GM23338 (cell line): ENCODE measurements at regions not wholly inside any gene's neighbourhood (a gene's known extent, or its start where the extent isn't known, plus 50 kb on each side); places are given as distances from the start of the nearest gene placed in this dataset.

ENCODE experiments used
- ATAC-seq: fragments of 200-7000 bp; cut with Tn5 transposase; 3 replicates; pipeline ENCODE4 v1.9.1; 2020
- DNase-seq: peaks from one replicate; pipeline ENCODE4 v3.0.0-alpha.2; 2015; ENCODE audit warnings: low spot score
- H2AFZ ChIP-seq: fragments of 200-600 bp; sonication (generic); 2 replicates; pipeline ENCODE4 v1.8.0; 2016; ENCODE audit warnings: antibody characterized with exemption, mild to moderate bottlenecking, moderate library complexity
- H3F3A ChIP-seq: fragments of 200-600 bp; sonication (generic); replicated peaks from 2 replicates; pipeline ENCODE4 v1.8.0; 2017; ENCODE audit warnings: antibody characterized with exemption, mixed run types, low read depth
- H3K27ac ChIP-seq: fragments of 200-600 bp; sonication (generic); 2 replicates; pipeline ENCODE4 v1.6.1; 2016; ENCODE audit warnings: low read depth
- H3K27me3 ChIP-seq: fragments of 200-600 bp; sonication (generic); 2 replicates; pipeline ENCODE4 v1.8.0; 2016; ENCODE audit warnings: mild to moderate bottlenecking, mixed run types, moderate library complexity; ENCODE audit not compliant: insufficient read depth
- H3K36me3 ChIP-seq: fragments of 200-600 bp; sonication (generic); 2 replicates; pipeline ENCODE4 v1.8.0; 2016; ENCODE audit warnings: mild to moderate bottlenecking; ENCODE audit not compliant: insufficient read depth
- H3K4me1 ChIP-seq: fragments of 200-600 bp; sonication (generic); 2 replicates; pipeline ENCODE4 v1.8.0; 2016; ENCODE audit warnings: mild to moderate bottlenecking, moderate library complexity; ENCODE audit not compliant: insufficient read depth
- H3K4me2 ChIP-seq: fragments of 200-600 bp; sonication (generic); 2 replicates; pipeline ENCODE4 v1.7.1; 2017; ENCODE audit warnings: mixed run types
- H3K4me3 ChIP-seq: fragments of 200-600 bp; sonication (generic); 2 replicates; pipeline ENCODE4 v1.6.1; 2016; ENCODE audit warnings: mixed run types
- H3K79me2 ChIP-seq: fragments of 200-600 bp; sonication (generic); replicated peaks from 2 replicates; pipeline ENCODE4 v1.8.0; 2017; ENCODE audit warnings: mild to moderate bottlenecking; ENCODE audit not compliant: insufficient read depth
- H3K9me2 ChIP-seq: fragments of 200-600 bp; sonication (generic); 2 replicates; pipeline ENCODE4 v1.8.0; 2017; ENCODE audit not compliant: insufficient read depth
- H4K20me1 ChIP-seq: fragments of 200-600 bp; sonication (generic); replicated peaks from 2 replicates; pipeline ENCODE4 v1.8.0; 2017; ENCODE audit warnings: mild to moderate bottlenecking; ENCODE audit not compliant: insufficient read depth
- H3K27ac Mint-ChIP-seq: 2 replicates; pipeline ENCODE4 v1.8.0; 2020; ENCODE audit warnings: inconsistent platforms, mild to moderate bottlenecking, moderate library complexity, mixed read lengths
- H3K27me3 Mint-ChIP-seq: 3 replicates; pipeline ENCODE4 v1.8.0; 2022; ENCODE audit warnings: low read depth, mild to moderate bottlenecking, moderate library complexity, mixed read lengths, inconsistent platforms; ENCODE audit not compliant: insufficient read depth, poor library complexity
- H3K36me3 Mint-ChIP-seq: 3 replicates; pipeline ENCODE4 v1.8.0; 2021; ENCODE audit warnings: low read depth, mild to moderate bottlenecking, inconsistent platforms, moderate library complexity, mixed read lengths
- H3K4me1 Mint-ChIP-seq: 3 replicates; pipeline ENCODE4 v1.8.0; 2020; ENCODE audit warnings: mild to moderate bottlenecking, inconsistent platforms, mixed read lengths
- H3K4me3 Mint-ChIP-seq: 3 replicates; pipeline ENCODE4 v1.8.0; 2021; ENCODE audit warnings: moderate library complexity, mild to moderate bottlenecking, inconsistent platforms, mixed read lengths
- H3K9me3 Mint-ChIP-seq: 3 replicates; pipeline ENCODE4 v1.8.0; 2020; ENCODE audit warnings: moderate library complexity, mild to moderate bottlenecking, inconsistent platforms, mixed read lengths
- CREB1 ChIP-seq: fragments of 250-450 bp; sonication (Bioruptor Pico); IDR thresholded peaks from 2 replicates; pipeline ENCODE4 v1.5.0; 2020; ENCODE audit warnings: low read depth, mild to moderate bottlenecking, moderate library complexity
- EZH2 ChIP-seq: fragments of 200-600 bp; sonication (generic); IDR thresholded peaks from one replicate; pipeline ENCODE4 v1.8.0; 2017; ENCODE audit warnings: antibody characterized with exemption, mild to moderate bottlenecking, low read depth; ENCODE audit not compliant: unreplicated experiment
- EZH2phosphoT487 ChIP-seq: fragments of 200-600 bp; sonication (generic); IDR thresholded peaks from one replicate; pipeline ENCODE4 v1.8.1; 2018; ENCODE audit warnings: antibody characterized with exemption; ENCODE audit not compliant: unreplicated experiment
- JUNB ChIP-seq: IDR thresholded peaks from one replicate; pipeline ENCODE4 v1.6.1; 2016; ENCODE audit warnings: antibody characterized with exemption; ENCODE audit not compliant: unreplicated experiment
- NANOG ChIP-seq: IDR thresholded peaks from 2 replicates; pipeline ENCODE4 v1.6.1; 2016; ENCODE audit warnings: antibody characterized with exemption, borderline replicate concordance
- POLR2AphosphoS5 ChIP-seq: IDR thresholded peaks from 2 replicates; pipeline ENCODE4 v1.6.1; 2016; ENCODE audit warnings: antibody characterized with exemption, low read depth
- REST ChIP-seq: IDR thresholded peaks from one replicate; pipeline ENCODE4 v1.6.1; 2018; ENCODE audit warnings: antibody characterized with exemption; ENCODE audit not compliant: unreplicated experiment
- STAT1 ChIP-seq: IDR thresholded peaks from one replicate; pipeline ENCODE4 v1.6.1; 2016; ENCODE audit warnings: antibody characterized with exemption; ENCODE audit not compliant: unreplicated experiment
- ZNF331 ChIP-seq: fragments of 250-450 bp; sonication (Bioruptor Pico); IDR thresholded peaks from 2 replicates; pipeline ENCODE4 v1.5.0; 2020; ENCODE audit warnings: low read depth, mild to moderate bottlenecking, moderate library complexity
- TF ChIP-seq, protein P1 (sequence below), 2 experiments: fragments of 200-600 bp in 1 of 2; sonication (generic) in 1 of 2; conservative IDR thresholded peaks; 2 replicates each; pipeline versions ENCODE4 v1.5.1 to v1.6.1; 2016 to 2017; ENCODE audit warnings: antibody characterized with exemption in 2 of 2, low read depth in 2 of 2, mild to moderate bottlenecking in 2 of 2, moderate library complexity in 1 of 2

DNA sequence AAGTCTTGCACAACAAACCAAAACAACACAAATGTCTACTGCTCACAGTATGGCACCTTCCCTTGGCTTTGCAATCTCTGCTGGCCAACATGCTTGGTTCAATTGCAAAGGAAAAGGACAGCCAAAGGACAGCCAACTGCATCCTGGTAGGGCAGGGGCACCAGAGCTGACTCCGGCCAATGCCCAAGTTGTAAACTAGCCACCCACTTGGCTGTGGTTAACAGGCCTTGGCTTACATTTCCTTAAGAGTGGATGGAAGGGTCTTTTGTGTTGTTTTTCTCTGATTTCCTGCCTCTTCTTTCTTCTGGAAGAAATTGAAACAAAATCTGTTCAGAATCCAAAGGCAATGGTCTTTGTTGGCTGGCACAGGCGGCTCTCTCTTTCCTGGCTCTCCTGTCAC is 119.1 kb upstream of the TRIB2 start (continued):
- TF ChIP-seq, protein P1, sequence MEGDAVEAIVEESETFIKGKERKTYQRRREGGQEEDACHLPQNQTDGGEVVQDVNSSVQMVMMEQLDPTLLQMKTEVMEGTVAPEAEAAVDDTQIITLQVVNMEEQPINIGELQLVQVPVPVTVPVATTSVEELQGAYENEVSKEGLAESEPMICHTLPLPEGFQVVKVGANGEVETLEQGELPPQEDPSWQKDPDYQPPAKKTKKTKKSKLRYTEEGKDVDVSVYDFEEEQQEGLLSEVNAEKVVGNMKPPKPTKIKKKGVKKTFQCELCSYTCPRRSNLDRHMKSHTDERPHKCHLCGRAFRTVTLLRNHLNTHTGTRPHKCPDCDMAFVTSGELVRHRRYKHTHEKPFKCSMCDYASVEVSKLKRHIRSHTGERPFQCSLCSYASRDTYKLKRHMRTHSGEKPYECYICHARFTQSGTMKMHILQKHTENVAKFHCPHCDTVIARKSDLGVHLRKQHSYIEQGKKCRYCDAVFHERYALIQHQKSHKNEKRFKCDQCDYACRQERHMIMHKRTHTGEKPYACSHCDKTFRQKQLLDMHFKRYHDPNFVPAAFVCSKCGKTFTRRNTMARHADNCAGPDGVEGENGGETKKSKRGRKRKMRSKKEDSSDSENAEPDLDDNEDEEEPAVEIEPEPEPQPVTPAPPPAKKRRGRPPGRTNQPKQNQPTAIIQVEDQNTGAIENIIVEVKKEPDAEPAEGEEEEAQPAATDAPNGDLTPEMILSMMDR (conservative IDR thresholded peaks at IDR 0.05; ENCODE audit: low read depth in 2 of 2), result no peak
- no peak for TF ChIP-seq CREB1
- TF ChIP-seq POLR2AphosphoS5, result no peak
- no peak for TF ChIP-seq STAT1

DNA sequence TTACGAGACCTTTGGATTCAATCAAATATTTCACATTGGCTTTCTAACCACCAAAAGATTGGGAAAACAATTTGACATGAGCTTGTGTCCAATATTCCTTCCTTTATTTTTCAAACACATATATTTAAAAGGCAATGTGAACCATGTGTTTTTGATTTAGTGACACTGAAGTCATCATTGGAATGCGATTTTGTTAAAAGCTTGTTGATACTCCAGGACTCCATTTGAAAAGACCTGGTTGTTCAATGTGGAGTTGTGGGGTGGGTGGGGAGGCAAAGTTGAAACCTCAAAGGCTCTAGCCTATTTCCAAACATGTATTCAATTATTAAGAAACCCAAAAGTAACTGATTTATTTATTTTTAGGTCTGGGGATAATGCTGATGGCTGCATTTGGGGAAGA is 114.1 kb upstream of the TRIB2 start:
- no peak overlapping the region for H3K27ac Mint-ChIP-seq
- no peaks in the 10 kb centered on the region for H3K27me3 Mint-ChIP-seq
- Histone ChIP-seq H3K27ac (no peak overlapping the region), H3K9me2 (no peaks in the 10 kb centered on the region; the same call in 1 of the 2 replicates), H4K20me1 (no peaks in the 10 kb centered on the region), H3K4me3 (no peak overlapping the region), H3K27me3 (no peaks in the 10 kb centered on the region), H3F3A (no peaks in the 10 kb centered on the region), H3K4me2 (no peak overlapping the region), H3K79me2 (no peaks in the 10 kb centered on the region), H3K36me3 (no peaks in the 10 kb centered on the region), H3K4me1 (0 out of 2 replicates have a peak, but pooled peaks cover under 1% of the 10 kb centered on the region), H2AFZ (no peak overlapping the region)
- H3K36me3 Mint-ChIP-seq, result no peaks in the 10 kb centered on the region
- no peak overlapping the region for H3K4me3 Mint-ChIP-seq
- no peak for DNase-seq
- ATAC-seq, result no peak
- H3K9me3 Mint-ChIP-seq, result no peaks in the 10 kb centered on the region
- no peak for TF ChIP-seq EZH2
- no peak for TF ChIP-seq JUNB
- TF ChIP-seq, protein P1 (conservative IDR thresholded peaks at IDR 0.05; ENCODE audit: low read depth in 2 of 2), result no peak
- peaks cover 9% of the 10 kb centered on the region for H3K4me1 Mint-ChIP-seq

DNA sequence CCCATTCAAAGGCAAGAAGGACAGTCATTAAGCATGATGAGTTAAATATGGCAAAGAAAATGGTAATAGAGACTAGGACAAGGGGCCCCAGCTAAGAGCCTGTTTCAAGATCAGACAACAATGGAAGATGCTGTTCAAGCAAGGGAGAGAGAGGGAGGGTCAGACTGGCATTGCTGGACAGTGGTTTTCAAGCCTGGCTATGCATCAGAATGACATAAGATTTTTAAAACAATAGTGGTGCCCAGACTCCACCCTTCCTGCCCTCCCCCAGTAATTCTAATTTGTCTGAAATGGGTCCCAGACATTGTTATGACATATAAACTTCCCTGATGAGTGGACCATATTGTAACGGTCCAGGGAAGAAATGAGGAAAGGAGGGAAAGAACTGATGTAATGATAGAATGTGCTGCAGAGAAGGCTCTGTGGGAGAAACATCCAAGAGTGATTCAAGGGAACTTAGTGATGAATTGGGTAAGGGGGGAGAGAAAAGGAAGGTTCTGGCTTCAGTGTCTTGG is 112.9 kb upstream of the TRIB2 start:
- Histone ChIP-seq H3K4me3 (no peak overlapping the region), H3K36me3 (no peaks in the 10 kb centered on the region), H3K4me2 (no peak overlapping the region), H3F3A (no peaks in the 10 kb centered on the region), H2AFZ (no peak overlapping the region), H3K4me1 (0 out of 2 replicates have a peak, but pooled peaks cover 6% of the 10 kb centered on the region), H3K27me3 (no peaks in the 10 kb centered on the region), H3K27ac (no peak overlapping the region), H3K9me2 (no peaks in the 10 kb centered on the region; the same call in 1 of the 2 replicates), H3K79me2 (no peaks in the 10 kb centered on the region), H4K20me1 (no peaks in the 10 kb centered on the region)
- Mint-ChIP-seq H3K9me3 (no peaks in the 10 kb centered on the region; the same call in 2 of the 3 replicates), H3K4me3 (no peak overlapping the region), H3K27me3 (no peaks in the 10 kb centered on the region), H3K36me3 (no peaks in the 10 kb centered on the region), H3K4me1 (peaks cover 13% of the 10 kb centered on the region), H3K27ac (no peak overlapping the region)
- TF ChIP-seq CREB1, result no peak
- TF ChIP-seq EZH2, result no peak
- TF ChIP-seq ZNF331 (CRISPR knock-in tag), result no peak
- no peak for TF ChIP-seq REST
- TF ChIP-seq NANOG, result no peak
- TF ChIP-seq, protein P1 (conservative IDR thresholded peaks at IDR 0.05; ENCODE audit: low read depth in 2 of 2), result no peak
- no peak for TF ChIP-seq EZH2phosphoT487
- no peak for TF ChIP-seq JUNB
- TF ChIP-seq POLR2AphosphoS5, result no peak
- no peak for DNase-seq
- ATAC-seq, result no peak
